ENCODE measurements at regions not wholly inside any gene's neighbourhood (a gene's known extent, or its start where the extent isn't known, plus 50 kb on each side); places are given as distances from the start of the nearest gene placed in this dataset.

GRCh38 chr2:48132271-48132625 lies 182.2 kb upstream of the FOXN2 start:
- in situ Hi-C loops (cut with MboI; ENCODE audit: low sequenced_read_pairs), result no loop called here

- in situ Hi-C loops (cut with MboI; ENCODE audit: low sequenced_read_pairs), result no loop called here
These were observed 179.8 kb upstream of the FOXN2 start for GRCh38 chr2:48134704-48135103.

GRCh38 chr2:48135797-48136196 lies 178.7 kb upstream of the FOXN2 start:
- in situ Hi-C loops (cut with MboI; ENCODE audit: low sequenced_read_pairs), result no loop called here

- in situ Hi-C loops (cut with MboI; ENCODE audit: low sequenced_read_pairs), result no loop called here
These were observed 176.7 kb upstream of the FOXN2 start for GRCh38 chr2:48137829-48138228.

GRCh38 chr2:48138898-48139297 lies 175.6 kb upstream of the FOXN2 start:
- in situ Hi-C loops (cut with MboI; ENCODE audit: low sequenced_read_pairs), result no loop called here

- in situ Hi-C loops (cut with MboI; ENCODE audit: low sequenced_read_pairs), result no loop called here
These were observed 173.9 kb upstream of the FOXN2 start for GRCh38 chr2:48140586-48140985.

- in situ Hi-C loops (cut with MboI; ENCODE audit: low sequenced_read_pairs), result no loop called here
These were observed 169.7 kb upstream of the FOXN2 start for GRCh38 chr2:48144777-48145176.

- in situ Hi-C loops (cut with MboI; ENCODE audit: low sequenced_read_pairs), result no loop called here
These were observed 168.5 kb upstream of the FOXN2 start for GRCh38 chr2:48145845-48146452.

GRCh38 chr2:48146552-48146951 lies 167.9 kb upstream of the FOXN2 start:
- in situ Hi-C loops (cut with MboI; ENCODE audit: low sequenced_read_pairs), result no loop called here

GRCh38 chr2:48147719-48148118 lies 166.8 kb upstream of the FOXN2 start:
- in situ Hi-C loops (cut with MboI; ENCODE audit: low sequenced_read_pairs), result no loop called here

GRCh38 chr2:48148841-48149430 lies 165.5 kb upstream of the FOXN2 start:
- in situ Hi-C loops (cut with MboI; ENCODE audit: low sequenced_read_pairs), result no loop called here

GRCh38 chr2:48157150-48157549 lies 157.3 kb upstream of the FOXN2 start:
- in situ Hi-C loops (cut with MboI; ENCODE audit: low sequenced_read_pairs), result no loop called here

- in situ Hi-C loops (cut with MboI; ENCODE audit: low sequenced_read_pairs), result no loop called here
These were observed 152.9 kb upstream of the FOXN2 start for GRCh38 chr2:48161628-48162027.

- in situ Hi-C loops (cut with MboI; ENCODE audit: low sequenced_read_pairs), result no loop called here
These were observed 151.7 kb upstream of the FOXN2 start for GRCh38 chr2:48162742-48163141.

- in situ Hi-C loops (cut with MboI; ENCODE audit: low sequenced_read_pairs), result no loop called here
These were observed 149.3 kb upstream of the FOXN2 start for GRCh38 chr2:48165070-48165753.

GRCh38 chr2:48169141-48169592 lies 145.3 kb upstream of the FOXN2 start:
- in situ Hi-C loops (cut with MboI; ENCODE audit: low sequenced_read_pairs), result no loop called here

GRCh38 chr2:48170281-48170680 lies 144.2 kb upstream of the FOXN2 start:
- in situ Hi-C loops (cut with MboI; ENCODE audit: low sequenced_read_pairs), result no loop called here

- in situ Hi-C loops (cut with MboI; ENCODE audit: low sequenced_read_pairs), result no loop called here
These were observed 141.3 kb upstream of the FOXN2 start for GRCh38 chr2:48173141-48173540.

- in situ Hi-C loops (cut with MboI; ENCODE audit: low sequenced_read_pairs), result no loop called here
These were observed 140.0 kb upstream of the FOXN2 start for GRCh38 chr2:48174503-48174902.

- in situ Hi-C loops (cut with MboI; ENCODE audit: low sequenced_read_pairs), result no loop called here
These were observed 139.2 kb upstream of the FOXN2 start for GRCh38 chr2:48175254-48175653.

- in situ Hi-C loops (cut with MboI; ENCODE audit: low sequenced_read_pairs), result no loop called here
These were observed 138.8 kb upstream of the FOXN2 start for GRCh38 chr2:48175656-48176055.

- in situ Hi-C loops (cut with MboI; ENCODE audit: low sequenced_read_pairs), result no loop called here
These were observed 137.6 kb upstream of the FOXN2 start for GRCh38 chr2:48176876-48177275.
